BJ (cell line): ENCODE measurements at regions not wholly inside any gene's neighbourhood (a gene's known extent, or its start where the extent isn't known, plus 50 kb on each side); places are given as distances from the start of the nearest gene placed in this dataset.

Experiments used
- CTCF ChIA-PET: fragments of 350-600 bp; formaldehyde crosslinking; extraction: SDS; loops from one replicate; lab custom pipeline; 2021; ENCODE audit warnings: antibody characterized with exemption, inconsistent platforms; lab: Yijun Ruan, JAX
- POLR2A ChIA-PET: fragments of 300-600 bp; sonication (Branson Sonifier 250); formaldehyde crosslinking; extraction: SDS; loops from one replicate; lab custom pipeline; 2021; ENCODE audit warnings: antibody characterized with exemption; lab: Charles Lee
- DNase-seq: peaks from one replicate; pipeline ENCODE4 v3.0.0-alpha.2; 2011; ENCODE audit warnings: low read depth
- H3K27me3 ChIP-seq: 2 replicates; pipeline ENCODE4 v1.6.0; 2011; ENCODE audit warnings: low read length; ENCODE audit not compliant: control insufficient read depth, insufficient read depth
- H3K36me3 ChIP-seq: 2 replicates; pipeline ENCODE4 v1.5.1; 2011; ENCODE audit warnings: low read length; ENCODE audit not compliant: control insufficient read depth, insufficient read depth
- H3K4me3 ChIP-seq: 2 replicates; pipeline ENCODE4 v1.5.1; 2011; ENCODE audit warnings: low read depth, mild to moderate bottlenecking, control low read depth, low read length
- CTCF ChIP-seq: IDR thresholded peaks from 2 replicates; pipeline ENCODE4 v1.5.1; 2011; ENCODE audit warnings: low read depth, mild to moderate bottlenecking, control low read depth, inconsistent platforms, low read length, moderate library complexity; ENCODE audit not compliant: insufficient read depth

GRCh38 chr9:29514336-29514735 lies 1941.1 kb upstream of the C9orf72 start:
- Histone ChIP-seq H3K36me3 (no peaks in the 10 kb centered on the region), H3K27me3 (no peaks in the 10 kb centered on the region), H3K4me3 (no peak overlapping the region)
- CTCF ChIA-PET = no interaction called here
- DNase-seq = no peak
- POLR2A ChIA-PET = no interaction called here
- TF ChIP-seq CTCF = no peak

GRCh38 chr9:29514862-29515261 lies 1941.6 kb upstream of the C9orf72 start:
- no peak for TF ChIP-seq CTCF
- no peak for DNase-seq
- Histone ChIP-seq H3K36me3 (no peaks in the 10 kb centered on the region), H3K4me3 (no peak overlapping the region), H3K27me3 (no peaks in the 10 kb centered on the region)
- POLR2A ChIA-PET = no interaction called here
- CTCF ChIA-PET = no interaction called here

GRCh38 chr9:29548436-29548835 lies 1975.2 kb upstream of the C9orf72 start:
- H3K27me3 ChIP-seq = no peaks in the 10 kb centered on the region
- DNase-seq = no peak
- POLR2A ChIA-PET = no interaction called here
- H3K36me3 ChIP-seq = no peaks in the 10 kb centered on the region
- H3K4me3 ChIP-seq = no peak overlapping the region
- TF ChIP-seq CTCF = no peak
- CTCF ChIA-PET = no interaction called here

- ChIA-PET CTCF (no interaction called here), POLR2A (no interaction called here)
- no peaks in the 10 kb centered on the region for H3K36me3 ChIP-seq
- TF ChIP-seq CTCF = no peak
- DNase-seq = no peak
- no peak overlapping the region for H3K4me3 ChIP-seq
- H3K27me3 ChIP-seq = no peaks in the 10 kb centered on the region
These were observed 1982.2 kb upstream of the C9orf72 start for GRCh38 chr9:29555502-29555901.

GRCh38 chr9:29556317-29556716 lies 1983.0 kb upstream of the C9orf72 start:
- TF ChIP-seq CTCF = no peak
- no peaks in the 10 kb centered on the region for H3K27me3 ChIP-seq
- DNase-seq = no peak

More at GRCh38 chr9:29556317-29556716, 1983.0 kb upstream of the C9orf72 start:
- no peaks in the 10 kb centered on the region for H3K36me3 ChIP-seq
- CTCF ChIA-PET = no interaction called here
- POLR2A ChIA-PET = no interaction called here
- H3K4me3 ChIP-seq = no peak overlapping the region
